ENCODE measurements at regions not wholly inside any gene's neighbourhood (a gene's known extent, or its start where the extent isn't known, plus 50 kb on each side); places are given as distances from the start of the nearest gene placed in this dataset.
A peak's percentile ranks its signal among the peaks of the same experiment; 100 is the strongest.

DNA sequence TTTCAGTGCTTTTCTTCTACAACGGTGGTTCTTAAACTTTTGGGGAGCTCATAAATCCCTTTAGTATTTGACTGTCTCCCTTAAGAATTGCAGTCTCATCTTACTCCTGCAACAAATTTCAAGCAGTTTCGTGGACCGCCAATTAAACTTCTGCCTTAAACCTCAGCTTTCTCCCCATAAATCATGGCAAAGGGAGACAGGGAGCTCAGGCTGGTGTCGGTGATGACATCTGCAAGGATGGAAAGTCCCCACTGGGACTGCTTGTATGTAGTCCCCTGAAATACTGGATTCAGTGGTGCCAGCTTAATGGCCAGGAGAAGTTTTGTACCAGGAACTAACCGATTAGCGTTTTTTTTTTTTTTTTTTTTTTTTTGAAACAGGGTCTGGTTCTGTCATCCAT is 148.7 kb upstream of the ITGA6 start:
- Mint-ChIP-seq H3K9me3 (ENCODE audit: unreplicated experiment) (no peaks in the 10 kb centered on the region), H3K36me3 (ENCODE audit: insufficient read depth, unreplicated experiment) (no peaks in the 10 kb centered on the region), H3K27me3 (ENCODE audit: insufficient read depth, unreplicated experiment) (no peaks in the 10 kb centered on the region), H3K4me3 (ENCODE audit: unreplicated experiment) (no peak overlapping the region), H3K4me1 (ENCODE audit: insufficient read depth, unreplicated experiment) (peaks cover 25% of the 10 kb centered on the region), H3K27ac (ENCODE audit: low read depth, unreplicated experiment) (no peak overlapping the region)
- CTCF ChIA-PET = interaction anchor here (0.5 to 7.3 kb wide), 16 partner anchors 12 to 1534 kb away, joined by 3 to 54 read pairs (median 3); no protein-coding TSS in a partner anchor
- BruUV-seq (replicated peaks) = no TSS peak
- POLR2A ChIA-PET = interaction anchor here (0.6 to 1.8 kb wide), 6 partner anchors 15 to 182 kb away, joined by 3 to 9 read pairs (median 4); no protein-coding TSS in a partner anchor
- intact Hi-C loops (cut with micrococcal nuclease) = no loop called here
- DNase-seq (ENCODE audit: unreplicated experiment) = no peak
- TF ChIP-seq, protein P1, sequence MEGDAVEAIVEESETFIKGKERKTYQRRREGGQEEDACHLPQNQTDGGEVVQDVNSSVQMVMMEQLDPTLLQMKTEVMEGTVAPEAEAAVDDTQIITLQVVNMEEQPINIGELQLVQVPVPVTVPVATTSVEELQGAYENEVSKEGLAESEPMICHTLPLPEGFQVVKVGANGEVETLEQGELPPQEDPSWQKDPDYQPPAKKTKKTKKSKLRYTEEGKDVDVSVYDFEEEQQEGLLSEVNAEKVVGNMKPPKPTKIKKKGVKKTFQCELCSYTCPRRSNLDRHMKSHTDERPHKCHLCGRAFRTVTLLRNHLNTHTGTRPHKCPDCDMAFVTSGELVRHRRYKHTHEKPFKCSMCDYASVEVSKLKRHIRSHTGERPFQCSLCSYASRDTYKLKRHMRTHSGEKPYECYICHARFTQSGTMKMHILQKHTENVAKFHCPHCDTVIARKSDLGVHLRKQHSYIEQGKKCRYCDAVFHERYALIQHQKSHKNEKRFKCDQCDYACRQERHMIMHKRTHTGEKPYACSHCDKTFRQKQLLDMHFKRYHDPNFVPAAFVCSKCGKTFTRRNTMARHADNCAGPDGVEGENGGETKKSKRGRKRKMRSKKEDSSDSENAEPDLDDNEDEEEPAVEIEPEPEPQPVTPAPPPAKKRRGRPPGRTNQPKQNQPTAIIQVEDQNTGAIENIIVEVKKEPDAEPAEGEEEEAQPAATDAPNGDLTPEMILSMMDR (IDR thresholded peaks at IDR 0.05; ENCODE audit: unreplicated experiment) = no peak

DNA sequence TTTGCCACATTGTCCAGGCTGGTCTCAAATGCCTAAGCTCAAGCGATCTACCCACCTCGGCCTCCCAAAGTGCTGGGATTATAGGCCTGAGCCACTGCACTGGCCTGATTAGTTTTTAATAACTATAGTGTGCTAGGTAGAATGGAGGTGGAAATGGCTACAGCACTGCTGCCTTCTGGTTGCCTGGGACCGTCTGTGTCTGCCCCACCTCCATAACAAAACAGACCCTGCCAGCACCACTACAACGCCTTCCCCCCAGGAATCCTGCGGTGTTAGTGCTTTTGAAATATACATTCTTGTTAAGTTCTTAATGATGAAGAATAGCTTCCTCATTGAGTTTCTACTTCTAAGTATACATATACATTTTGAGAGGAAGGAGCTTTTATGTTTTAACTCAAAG is 148.2 kb upstream of the ITGA6 start:
- ChIA-PET POLR2A (interaction anchor here (0.5 to 1.8 kb wide), 7 partner anchors 15 to 181 kb away, joined by 3 to 9 read pairs (median 3); no protein-coding TSS in a partner anchor), CTCF (interaction anchor here (0.5 to 7.3 kb wide), 10 partner anchors 24 to 182 kb away, joined by 3 to 54 read pairs (median 4); no protein-coding TSS in a partner anchor)
- TF ChIP-seq, protein P1 (IDR thresholded peaks at IDR 0.05; ENCODE audit: unreplicated experiment) = no peak
- intact Hi-C loops (cut with micrococcal nuclease) = no loop called here
- Mint-ChIP-seq H3K36me3 (ENCODE audit: insufficient read depth, unreplicated experiment) (no peaks in the 10 kb centered on the region), H3K27ac (ENCODE audit: low read depth, unreplicated experiment) (no peak overlapping the region), H3K9me3 (ENCODE audit: unreplicated experiment) (no peaks in the 10 kb centered on the region), H3K27me3 (ENCODE audit: insufficient read depth, unreplicated experiment) (no peaks in the 10 kb centered on the region), H3K4me3 (ENCODE audit: unreplicated experiment) (no peak overlapping the region), H3K4me1 (ENCODE audit: insufficient read depth, unreplicated experiment) (peaks cover 25% of the 10 kb centered on the region)
- BruUV-seq (replicated peaks) = no TSS peak
- no peak for DNase-seq (ENCODE audit: unreplicated experiment)

DNA sequence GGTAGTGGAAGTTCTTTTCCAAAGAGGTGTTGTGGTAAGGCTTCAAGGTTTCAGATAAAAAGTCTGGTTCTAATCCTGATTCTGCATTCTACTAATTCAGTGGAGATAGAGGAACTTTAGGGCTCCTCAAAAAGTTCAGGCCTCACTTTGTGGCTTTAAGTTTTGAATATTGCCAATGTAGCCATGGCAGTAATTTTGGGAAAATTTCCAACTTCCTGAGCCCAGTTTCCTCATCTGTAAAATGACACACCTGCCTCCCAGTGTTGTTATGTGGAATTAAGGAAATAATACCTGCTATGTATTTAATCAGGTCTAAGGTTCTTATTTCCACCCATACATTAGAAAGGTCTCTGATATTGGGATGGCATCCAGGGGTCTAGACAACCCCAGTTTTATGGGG is 147.6 kb upstream of the ITGA6 start:
- Mint-ChIP-seq H3K9me3 (ENCODE audit: unreplicated experiment) (no peaks in the 10 kb centered on the region), H3K27me3 (ENCODE audit: insufficient read depth, unreplicated experiment) (no peaks in the 10 kb centered on the region), H3K4me3 (ENCODE audit: unreplicated experiment) (no peak overlapping the region), H3K27ac (ENCODE audit: low read depth, unreplicated experiment) (no peak overlapping the region), H3K4me1 (ENCODE audit: insufficient read depth, unreplicated experiment) (peaks cover 25% of the 10 kb centered on the region), H3K36me3 (ENCODE audit: insufficient read depth, unreplicated experiment) (no peaks in the 10 kb centered on the region)
- DNase-seq (ENCODE audit: unreplicated experiment) = peak; percentile 66
- TF ChIP-seq, protein P1 (IDR thresholded peaks at IDR 0.05; ENCODE audit: unreplicated experiment) = peak; percentile 11
- CTCF ChIA-PET = interaction anchor here (1.0 to 7.3 kb wide), 6 partner anchors 25 to 182 kb away, joined by 3 to 54 read pairs (median 5); no protein-coding TSS in a partner anchor
- intact Hi-C loops (cut with micrococcal nuclease) = loop anchor here (1.0 to 10.0 kb wide), 4 partner anchors 48 to 185 kb away; partner anchors contain the start of gene ITGA6
- POLR2A ChIA-PET = interaction anchor here (0.5 to 5.5 kb wide), 6 partner anchors 27 to 149 kb away, joined by 3 to 35 read pairs (median 8); partner anchors contain the start of gene ITGA6
- BruUV-seq (replicated peaks) = no TSS peak

DNA sequence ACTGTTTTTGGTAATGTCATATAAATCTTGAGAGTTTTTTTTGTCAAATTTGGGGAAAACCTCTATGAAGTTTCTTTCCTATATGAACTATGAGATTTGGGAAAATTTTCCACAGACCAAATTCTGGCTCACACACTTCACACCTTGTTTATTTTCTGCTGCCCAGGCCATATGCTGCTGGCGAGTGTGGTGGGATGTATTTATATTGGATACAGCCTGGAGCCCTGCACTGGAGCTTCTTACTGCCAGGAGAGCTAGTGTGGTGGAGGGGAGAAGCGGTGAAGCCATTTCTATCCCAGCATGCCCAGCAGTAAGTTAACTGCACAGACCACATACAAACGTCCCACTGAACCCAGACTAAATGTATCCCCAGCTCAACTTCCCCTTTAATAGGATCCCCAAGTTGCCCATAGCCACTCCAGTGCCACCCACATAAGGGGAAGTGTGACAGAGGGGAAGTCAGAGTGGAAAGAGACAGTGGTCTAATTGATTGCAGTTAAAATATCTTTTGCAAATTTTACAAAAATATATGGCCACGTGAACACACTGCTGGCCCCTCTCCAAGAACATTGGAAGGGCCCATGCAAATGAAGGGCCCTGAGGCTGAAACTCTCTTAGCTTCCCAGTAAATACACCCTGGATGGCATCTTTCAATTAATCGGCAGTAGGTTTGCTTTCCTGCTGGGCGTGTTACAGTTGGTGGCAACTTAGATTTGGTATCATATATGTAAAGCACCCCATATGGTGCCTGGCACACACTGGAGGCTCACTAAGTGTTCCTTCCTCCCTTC is 146.6 kb upstream of the ITGA6 start:
- Mint-ChIP-seq H3K9me3 (ENCODE audit: unreplicated experiment) (no peaks in the 10 kb centered on the region), H3K4me1 (ENCODE audit: insufficient read depth, unreplicated experiment) (peaks cover 18% of the 10 kb centered on the region), H3K4me3 (ENCODE audit: unreplicated experiment) (no peak overlapping the region), H3K27me3 (ENCODE audit: insufficient read depth, unreplicated experiment) (no peaks in the 10 kb centered on the region), H3K36me3 (ENCODE audit: insufficient read depth, unreplicated experiment) (no peaks in the 10 kb centered on the region), H3K27ac (ENCODE audit: low read depth, unreplicated experiment) (no peak overlapping the region)
- ChIA-PET CTCF (interaction anchor here (0.7 to 7.3 kb wide), 12 partner anchors 8 to 185 kb away, joined by 3 to 54 read pairs (median 3); no protein-coding TSS in a partner anchor), POLR2A (interaction anchor here (0.5 to 5.5 kb wide), 16 partner anchors 13 to 466 kb away, joined by 3 to 35 read pairs (median 3); partner anchors contain the start of gene ITGA6)
- TF ChIP-seq, protein P1 (IDR thresholded peaks at IDR 0.05; ENCODE audit: unreplicated experiment) = no peak
- BruUV-seq (replicated peaks) = no TSS peak
- intact Hi-C loops (cut with micrococcal nuclease) = loop anchor here (1.0 to 10.0 kb wide), 4 partner anchors 48 to 185 kb away; partner anchors contain the start of gene ITGA6
- no peak for DNase-seq (ENCODE audit: unreplicated experiment)

Data from MCF 10A (cell line).